Endothelial cell of umbilical vein (primary cell): ENCODE measurements at regions not wholly inside any gene's neighbourhood (a gene's known extent, or its start where the extent isn't known, plus 50 kb on each side); places are given as distances from the start of the nearest gene placed in this dataset.

Source experiments
- BruUV-seq: library from RNA; stranded (reverse); fragments of 400-500 nt; replicated peaks from 2 replicates; lab custom pipeline; 2021; lab: Mats Ljungman, UMichigan
- CTCF ChIA-PET: fragments of 300-600, 350-600 bp; sonication (Branson Sonifier 250); formaldehyde crosslinking; loops from one replicate; lab custom pipeline; 2021; ENCODE audit warnings: antibody characterized with exemption, inconsistent platforms; lab: Charles Lee
- POLR2A ChIA-PET: fragments of 300-600, 350-600 bp; sonication (Branson Sonifier 250); formaldehyde crosslinking; loops from one replicate; lab custom pipeline; 2021; ENCODE audit warnings: antibody characterized with exemption, inconsistent platforms; lab: Charles Lee
- DNase-seq: peaks from one replicate; pipeline ENCODE4 v3.0.0-alpha.2; 2011; ENCODE audit warnings: low read depth, low spot score
- FAIRE-seq: peaks from 2 replicates; lab custom pipeline; 2011; peaks lifted over from hg19 to GRCh38; lab: Jason Lieb, UNC
- H2AFZ ChIP-seq: 2 replicates; pipeline ENCODE4 v1.6.0; 2012; ENCODE audit warnings: low read depth, low read length, control low read depth, inconsistent platforms
- H3K27ac ChIP-seq: 2 replicates; pipeline ENCODE4 v1.5.1; 2011; ENCODE audit warnings: low read depth, mild to moderate bottlenecking, control low read depth, low read length, moderate library complexity; ENCODE audit not compliant: insufficient read depth
- H3K27me3 ChIP-seq, 2 experiments: 2 replicates each; pipeline versions ENCODE4 v1.6.0 to v1.6.1; 2011; ENCODE audit warnings: low read length in 2 of 2, mixed read lengths in 1 of 2; ENCODE audit not compliant: control insufficient read depth in 2 of 2, insufficient read depth in 2 of 2
- H3K36me3 ChIP-seq, 2 experiments: 2 replicates in 1 of 2; 3 replicates in 1 of 2; pipeline ENCODE4 v1.5.1; 2011; ENCODE audit warnings: low read length in 2 of 2, mild to moderate bottlenecking in 1 of 2, moderate library complexity in 1 of 2; ENCODE audit not compliant: control insufficient read depth in 2 of 2, insufficient read depth in 2 of 2; ENCODE audit errors: extremely low read depth in 1 of 2
- H3K4me1 ChIP-seq: 3 replicates; pipeline ENCODE4 v1.5.1; 2011; ENCODE audit warnings: mild to moderate bottlenecking, low read length; ENCODE audit not compliant: control insufficient read depth, insufficient read depth; ENCODE audit errors: extremely low read depth
- H3K4me2 ChIP-seq: 2 replicates; pipeline ENCODE4 v1.6.1; 2011; ENCODE audit warnings: low read length, control low read depth, mixed read lengths; ENCODE audit not compliant: insufficient read depth
- H3K4me3 ChIP-seq, 3 experiments: fragments of 200-600 bp in 1 of 3; sonication (generic), shearing (Covaris generic) in 1 of 3; replicated peaks in 1 of 3; 2 replicates each; pipeline ENCODE4 v1.5.1; 2011 to 2016; ENCODE audit warnings: control low read depth in 3 of 3, low read length in 3 of 3, mild to moderate bottlenecking in 2 of 3, inconsistent platforms in 1 of 3, low read depth in 1 of 3, moderate library complexity in 1 of 3; ENCODE audit not compliant: insufficient read depth in 1 of 3
- H3K79me2 ChIP-seq: 2 replicates; pipeline ENCODE4 v1.6.0; 2012; ENCODE audit warnings: low read length, inconsistent platforms; ENCODE audit not compliant: control insufficient read depth, insufficient read depth
- H3K9ac ChIP-seq: replicated peaks from 2 replicates; pipeline ENCODE3; 2011; ENCODE audit warnings: low read length, control low read depth; ENCODE audit not compliant: insufficient read depth; ENCODE audit errors: extremely low read depth
- H3K9me1 ChIP-seq: replicated peaks from 3 replicates; pipeline ENCODE4 v1.6.0; 2011; ENCODE audit warnings: mild to moderate bottlenecking, low read length; ENCODE audit not compliant: control insufficient read depth, insufficient read depth; ENCODE audit errors: extremely low read depth
- H3K9me3 ChIP-seq: replicated peaks from 2 replicates; pipeline ENCODE4 v1.5.1; 2012; ENCODE audit warnings: low read length, inconsistent platforms; ENCODE audit not compliant: control insufficient read depth, insufficient read depth
- H4K20me1 ChIP-seq: replicated peaks from 2 replicates; pipeline ENCODE3; 2011; ENCODE audit warnings: mild to moderate bottlenecking, low read length; ENCODE audit not compliant: control insufficient read depth, insufficient read depth; ENCODE audit errors: extremely low read depth
- CTCF ChIP-seq, 2 donors: IDR thresholded peaks; 1 replicate in 1 of 2; 2 replicates in 1 of 2; pipeline ENCODE4 v1.5.1; 2011; ENCODE audit warnings: low read length in 2 of 2, mild to moderate bottlenecking in 2 of 2, moderate library complexity in 2 of 2, control low read depth in 1 of 2, inconsistent platforms in 1 of 2, low read depth in 1 of 2; ENCODE audit not compliant: insufficient read depth in 1 of 2; ENCODE audit errors: extremely low read depth in 1 of 2
- EZH2 ChIP-seq: IDR thresholded peaks from 2 replicates; pipeline ENCODE4 v1.6.1; 2012; ENCODE audit warnings: borderline replicate concordance, low read depth, mild to moderate bottlenecking, moderate library complexity, low read length, inconsistent platforms; ENCODE audit not compliant: severe bottlenecking
- FOS ChIP-seq: IDR thresholded peaks from 2 replicates; pipeline ENCODE4 v1.6.1; 2011; ENCODE audit warnings: mild to moderate bottlenecking, low read length, moderate library complexity, borderline replicate concordance; ENCODE audit not compliant: insufficient read depth
- GATA2 ChIP-seq: IDR thresholded peaks from 2 replicates; pipeline ENCODE4 v1.7.0; 2011; ENCODE audit warnings: low read depth, mild to moderate bottlenecking, moderate library complexity, mixed read lengths, low read length; ENCODE audit not compliant: insufficient read length, insufficient read depth
- JUN ChIP-seq: IDR thresholded peaks from 2 replicates; pipeline ENCODE4 v1.6.1; 2011; ENCODE audit warnings: borderline replicate concordance, low read depth; ENCODE audit not compliant: insufficient read length, insufficient read depth
- MYC ChIP-seq: IDR thresholded peaks from one replicate; pipeline ENCODE4 v1.6.1; 2011; ENCODE audit warnings: mild to moderate bottlenecking, low read depth, low read length
- POLR2A ChIP-seq: IDR thresholded peaks from 2 replicates; pipeline ENCODE4 v1.6.1; 2012; ENCODE audit warnings: low read depth, mild to moderate bottlenecking, control low read depth, low read length
- POLR2AphosphoS5 ChIP-seq: IDR thresholded peaks from 2 replicates; pipeline ENCODE4 v1.6.1; 2012; ENCODE audit warnings: low read depth, mild to moderate bottlenecking, control low read depth, low read length, moderate library complexity; ENCODE audit not compliant: insufficient read depth
- dilution Hi-C: fragments of 300-500 bp; cut with MboI; formaldehyde crosslinking; loops from one replicate; pipeline ENCODE4 v1.15.0; 2019; ENCODE audit warnings: low sequenced_read_pairs; ENCODE audit not compliant: extremely low pct_ligation_motif_present
- intact Hi-C: fragments of 100-400 bp; cut with micrococcal nuclease; formaldehyde crosslinking; loops from one replicate; pipeline ENCODE4 v1.10.0; 2022
- TF ChIP-seq, protein P1 (sequence below): IDR thresholded peaks from 2 replicates; pipeline ENCODE4 v1.6.1; 2011; ENCODE audit not compliant: insufficient read depth, insufficient read length

GRCh38 chr2:74777161-74777900 lies 56.6 kb upstream of the HK2 start:
- H3K27ac ChIP-seq: no peak overlapping the region
- no peak overlapping the region for H2AFZ ChIP-seq

More at GRCh38 chr2:74777161-74777900, 56.6 kb upstream of the HK2 start:
- Histone ChIP-seq H3K4me2 (no peak overlapping the region), H3K79me2 (no peaks in the 10 kb centered on the region), H3K9me1 (no peaks in the 10 kb centered on the region), H4K20me1 (no peaks in the 10 kb centered on the region), H3K27me3 (peaks cover 2 to 5% of the 10 kb centered on the region in 2 experiments), H3K9ac (no peak overlapping the region), H3K36me3 (no peaks in the 10 kb centered on the region), H3K4me3 (no peak overlapping the region), H3K9me3 (no peaks in the 10 kb centered on the region), H3K4me1 (no peaks in the 10 kb centered on the region)
- dilution Hi-C loops (no loop called here), intact Hi-C loops (no loop called here)
- no peak for DNase-seq
- ChIA-PET POLR2A (no interaction called here), CTCF (no interaction called here)
- no TSS peak for BruUV-seq
- no peak for FAIRE-seq
- no peak for TF ChIP-seq FOS
- TF ChIP-seq CTCF (IDR thresholded peaks at IDR 0.05; ENCODE audit: extremely low read depth in 1 of 2, insufficient read depth in 1 of 2, low read depth in 1 of 2, low read length in 2 of 2): no peak
- TF ChIP-seq POLR2AphosphoS5: no peak
- TF ChIP-seq POLR2A: no peak
- TF ChIP-seq GATA2: no peak
- TF ChIP-seq, protein P1, sequence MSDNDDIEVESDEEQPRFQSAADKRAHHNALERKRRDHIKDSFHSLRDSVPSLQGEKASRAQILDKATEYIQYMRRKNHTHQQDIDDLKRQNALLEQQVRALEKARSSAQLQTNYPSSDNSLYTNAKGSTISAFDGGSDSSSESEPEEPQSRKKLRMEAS: no peak
- no peak for TF ChIP-seq EZH2
- TF ChIP-seq JUN: no peak
- no peak for TF ChIP-seq MYC
